ENCODE measurements at regions not wholly inside any gene's neighbourhood (a gene's known extent, or its start where the extent isn't known, plus 50 kb on each side); places are given as distances from the start of the nearest gene placed in this dataset.
"Not testable (repeated sequence)": the region's sequence is repeated elsewhere in the genome, so short reads cannot be mapped to it uniquely, and the experiment has no call there.

GRCh38 chr2:226466589-226466988, 333.0 kb downstream of the IRS1 start:
- DNase-seq, result no peak

DNA sequence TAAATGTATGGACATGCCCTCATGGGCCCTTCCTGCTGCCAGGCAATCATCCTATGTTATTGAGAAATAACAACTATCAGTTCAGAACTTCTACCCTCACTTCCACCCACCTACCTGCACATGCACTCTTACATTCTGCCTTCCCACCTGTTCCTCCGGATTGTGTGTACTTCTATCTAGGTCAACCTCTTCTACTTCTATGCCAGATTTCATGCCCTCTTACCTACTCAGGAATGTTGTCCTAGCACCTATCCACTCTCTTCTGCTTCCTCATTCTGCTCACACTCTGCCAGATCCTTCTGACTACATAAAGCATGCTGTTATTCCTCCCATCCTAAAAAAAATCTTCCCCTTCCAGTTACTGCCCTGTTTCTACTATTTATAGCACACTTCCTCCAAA, 333.5 kb downstream of the IRS1 start:
- no peak for DNase-seq

DNA sequence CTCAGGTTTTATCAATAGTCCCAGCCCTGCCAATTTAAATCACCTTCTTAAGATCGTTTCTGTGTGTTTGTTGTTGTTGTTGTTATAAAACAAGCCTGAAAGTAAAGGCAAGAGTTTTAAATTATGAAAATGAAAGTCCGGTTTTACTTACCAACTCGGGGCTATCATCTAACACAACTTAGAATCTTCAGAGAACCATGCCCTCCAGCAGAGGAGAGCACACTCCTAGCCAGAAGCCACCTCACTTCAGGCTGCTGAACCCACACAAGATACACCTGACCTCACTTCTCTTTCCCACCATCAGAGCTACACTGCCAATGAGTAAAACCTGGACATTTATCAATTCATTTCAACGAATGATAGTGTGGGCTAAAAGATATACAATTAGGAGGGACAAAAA, 335.2 kb downstream of the IRS1 start:
- no peak for DNase-seq

GRCh38 chr2:226463154-226463553, 336.5 kb downstream of the IRS1 start:
- no peak for DNase-seq

GRCh38 chr2:226461981-226462380, 337.6 kb downstream of the IRS1 start:
- no peak for DNase-seq

GRCh38 chr2:226456144-226456543, 343.5 kb downstream of the IRS1 start:
- not testable (repeated sequence) for DNase-seq

DNA sequence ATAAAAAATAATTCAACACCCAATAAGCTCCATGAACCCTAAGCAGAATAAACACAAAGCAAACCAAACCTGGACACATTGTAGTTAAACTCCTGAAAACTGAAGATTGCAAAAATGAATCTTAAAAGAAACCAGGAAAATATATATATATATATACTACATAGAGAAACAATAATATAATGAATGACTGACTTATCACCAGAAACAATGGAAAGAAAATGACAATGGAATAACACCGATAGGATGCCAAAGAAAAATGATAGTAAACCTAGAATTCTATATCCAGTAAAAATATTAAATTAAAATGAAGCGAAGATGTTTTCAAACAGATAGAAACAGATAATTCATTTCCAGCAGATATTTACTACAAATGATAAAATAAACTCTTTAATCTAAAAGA, 346.9 kb downstream of the IRS1 start:
- no peak for DNase-seq

GRCh38 chr2:226451486-226451885, 348.1 kb downstream of the IRS1 start:
- DNase-seq, result no peak

- no peak for DNase-seq
Observed at GRCh38 chr2:226450141-226450540, 349.5 kb downstream of the IRS1 start.

- DNase-seq, result no peak
Observed at GRCh38 chr2:226447338-226448300, 352.0 kb downstream of the IRS1 start.

- DNase-seq, result no peak
Observed at GRCh38 chr2:226446406-226447001, 353.1 kb downstream of the IRS1 start.

DNA sequence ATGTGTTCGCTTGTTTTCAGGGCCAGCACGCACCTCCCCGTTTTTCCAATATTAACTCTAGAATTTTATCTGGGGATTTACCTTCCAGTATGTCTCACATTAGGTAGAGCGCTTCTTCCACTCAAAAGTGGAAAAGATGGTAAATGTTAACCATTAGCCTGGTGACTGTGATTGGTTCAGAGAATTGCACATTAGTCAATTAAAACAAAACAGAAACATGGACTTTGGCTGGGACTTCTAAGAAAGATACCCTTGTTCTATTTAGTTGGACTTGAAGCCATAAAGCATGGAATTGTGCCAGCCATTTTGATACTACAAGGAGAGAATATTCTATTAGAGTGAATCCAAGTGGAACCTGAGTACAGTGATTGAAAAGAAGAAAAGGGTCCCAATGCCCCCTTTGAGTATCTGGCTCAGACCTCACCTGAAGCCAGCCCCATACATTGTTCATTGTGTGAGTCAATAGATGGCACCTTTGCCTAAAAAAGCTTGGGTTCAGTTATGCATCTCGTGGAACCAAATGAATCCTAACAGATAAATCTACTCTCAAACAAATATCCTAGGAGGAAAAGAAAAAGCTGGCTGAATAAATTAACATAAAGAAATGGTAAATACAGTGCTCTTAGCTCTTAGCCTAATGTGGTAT, 354.3 kb downstream of the IRS1 start:
- no peak for DNase-seq

DNA sequence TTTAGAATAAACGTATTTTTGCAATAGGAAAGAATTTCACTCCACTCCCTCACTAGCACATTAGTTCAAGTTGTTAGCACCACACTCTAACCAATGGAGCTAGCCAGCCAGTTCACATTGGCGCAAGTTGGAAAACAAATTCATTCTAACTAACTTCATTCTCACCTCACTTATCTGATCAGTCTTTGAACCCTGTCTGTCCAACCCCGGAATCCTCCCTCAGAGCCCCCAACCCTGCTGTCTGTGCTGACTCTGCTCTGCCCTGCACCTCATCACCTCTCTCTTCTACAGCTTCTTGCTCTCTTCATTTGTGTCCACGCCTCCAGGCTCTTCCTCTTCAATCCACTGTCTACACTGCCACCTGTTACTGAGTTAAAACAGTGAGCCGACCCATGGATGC, 356.5 kb downstream of the IRS1 start:
- DNase-seq, result no peak

DNA sequence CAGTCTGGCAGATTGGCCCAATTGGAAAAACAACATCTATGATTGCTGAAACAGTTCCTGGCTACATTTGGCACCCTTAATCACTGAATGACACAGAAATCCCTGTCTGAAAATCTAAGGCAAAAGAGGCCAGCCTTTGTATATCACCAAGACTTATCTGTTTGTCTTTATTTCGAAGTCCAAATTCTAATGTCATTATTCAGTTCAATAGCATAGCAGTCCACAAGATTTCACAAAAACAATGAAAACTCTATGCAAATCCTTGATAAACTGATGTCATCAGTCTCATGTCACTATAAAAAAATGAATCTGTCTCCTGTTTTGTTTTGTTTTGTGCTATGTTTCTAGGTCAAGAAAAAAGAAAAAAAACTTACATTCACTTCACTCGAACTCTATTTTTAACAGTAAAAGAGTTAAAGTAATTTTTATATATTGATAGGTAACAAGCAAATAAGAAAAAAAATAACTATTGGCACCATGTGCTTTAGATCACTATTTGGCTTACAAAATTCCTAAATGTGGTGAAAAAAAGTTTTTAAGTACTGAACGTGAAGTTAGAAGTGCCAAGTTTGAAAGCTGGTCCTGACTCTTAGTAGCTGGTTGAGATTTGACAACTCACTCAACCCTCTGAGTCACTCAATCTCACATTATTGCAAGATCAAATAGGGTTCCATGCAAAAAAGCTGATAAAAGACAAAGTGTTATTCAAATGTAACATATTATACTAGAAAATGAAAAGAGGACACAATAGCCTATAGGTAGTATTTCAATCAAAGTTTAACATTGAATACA, 359.3 kb downstream of the IRS1 start:
- no peak for DNase-seq

DNA sequence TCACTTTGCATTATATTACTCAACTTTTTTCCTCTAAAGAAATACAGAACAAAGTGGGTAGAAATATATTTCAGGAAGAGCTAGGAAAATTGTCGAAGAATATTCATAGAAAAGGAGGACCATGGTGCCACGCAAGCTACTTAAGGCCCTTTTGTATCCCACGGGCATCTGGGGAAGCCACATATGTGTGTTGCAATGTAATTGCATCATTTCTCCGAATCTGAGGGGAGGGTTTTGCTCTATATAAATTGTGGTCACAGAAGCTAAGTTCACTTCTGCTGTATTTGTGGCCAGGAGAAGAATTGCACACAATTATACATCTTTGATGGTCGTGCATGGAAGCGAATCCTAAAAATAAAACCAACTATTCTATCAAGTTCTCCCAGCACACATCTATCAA, 360.3 kb downstream of the IRS1 start:
- no peak for DNase-seq

DNA sequence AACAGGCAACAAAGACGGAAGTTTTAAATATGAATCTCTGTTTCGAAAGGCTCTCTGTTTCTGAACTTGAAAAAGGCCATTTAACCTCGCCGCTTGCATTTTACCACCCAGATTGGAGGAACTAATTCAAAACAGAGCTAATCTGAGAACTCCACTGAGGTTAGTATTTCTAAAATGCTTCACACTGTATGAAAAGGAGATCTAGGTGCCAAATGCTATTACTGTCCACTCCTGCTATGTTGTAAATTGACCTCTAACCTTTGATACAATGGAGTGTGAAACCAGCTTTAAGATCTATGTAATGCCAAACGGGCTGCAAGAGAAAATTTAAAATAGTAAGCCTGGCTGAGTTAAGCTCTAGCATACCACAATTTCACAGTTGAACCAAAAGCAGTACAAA, 364.5 kb downstream of the IRS1 start:
- no peak for DNase-seq

GRCh38 chr2:226434702-226435101, 364.9 kb downstream of the IRS1 start:
- DNase-seq, result no peak

DNA sequence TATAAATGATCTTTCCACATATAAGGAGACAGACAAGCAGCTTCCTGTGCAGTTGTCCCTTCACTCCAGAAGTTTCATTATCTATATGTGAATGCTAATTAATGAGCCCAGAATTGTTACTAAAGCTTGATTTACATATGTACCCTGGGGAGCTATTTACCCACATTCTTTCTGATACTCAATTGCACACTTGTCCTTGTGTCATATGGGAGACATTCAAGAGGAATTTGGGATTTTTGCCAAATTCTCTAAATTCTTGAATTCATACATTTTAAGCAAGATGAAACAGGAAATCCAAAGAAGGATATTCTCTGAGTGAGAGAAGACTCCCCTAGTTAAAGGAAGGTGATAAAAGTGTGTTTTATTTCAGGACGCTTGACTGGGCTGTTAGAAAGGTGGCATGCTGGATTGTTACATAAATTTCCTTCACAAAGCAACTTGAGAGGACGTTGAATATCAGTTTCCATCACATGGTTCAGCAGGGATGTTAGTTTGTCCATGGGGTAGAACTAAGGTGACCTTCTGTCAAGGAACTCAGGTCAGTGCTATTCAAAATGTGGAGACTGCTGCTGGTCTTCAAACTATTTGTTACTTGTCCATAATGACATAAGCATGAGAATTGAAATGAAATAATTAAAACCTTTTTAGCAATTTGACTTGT, 368.2 kb downstream of the IRS1 start:
- no peak for DNase-seq

GRCh38 chr2:226429476-226429875, 370.1 kb downstream of the IRS1 start:
- no peak for DNase-seq

GRCh38 chr2:226427538-226428307, 371.9 kb downstream of the IRS1 start:
- DNase-seq, result no peak

DNA sequence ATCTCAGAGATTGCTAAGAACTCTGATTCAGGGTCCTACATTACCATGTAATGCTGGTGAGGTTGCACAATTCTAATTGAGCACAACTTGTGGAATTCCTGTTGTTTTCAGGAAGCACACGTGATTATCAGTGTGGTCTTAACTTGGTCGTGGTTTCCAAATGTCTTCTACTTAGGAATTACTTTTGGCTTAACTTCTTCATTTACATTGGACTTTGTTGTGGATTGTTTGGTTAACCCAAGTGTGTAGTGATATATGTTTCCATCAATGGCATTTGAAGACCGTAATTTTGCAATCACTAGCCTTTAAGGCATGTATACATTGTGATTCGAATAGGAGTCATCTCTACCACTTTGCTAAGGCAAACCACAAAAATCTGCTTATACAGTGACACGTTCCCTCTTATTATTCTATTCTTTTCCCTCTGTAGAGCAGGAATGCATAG, 373.3 kb downstream of the IRS1 start:
- DNase-seq, result no peak

GRCh38 chr2:226424971-226425370, 374.6 kb downstream of the IRS1 start:
- no peak for DNase-seq

Data from CD4-positive, alpha-beta T cell treated with Interferon gamma for 1 hour (primary cell).